OCI-LY3 (cell line): ENCODE measurements at regions not wholly inside any gene's neighbourhood (a gene's known extent, or its start where the extent isn't known, plus 50 kb on each side); places are given as distances from the start of the nearest gene placed in this dataset.

ENCODE experiments used
- CTCF ChIP-seq: fragments of 200-600, 300-600 bp; sonication (generic); IDR thresholded peaks from 2 replicates; pipeline ENCODE4 v1.5.1; 2014; ENCODE audit warnings: antibody characterized with exemption, low read length, low read depth
- EZH2phosphoT487 ChIP-seq: fragments of 200-600 bp; shearing (Covaris generic); IDR thresholded peaks from 2 replicates; pipeline ENCODE4 v1.6.1; 2018; ENCODE audit warnings: antibody characterized with exemption, mixed run types, low read depth

- no peak for TF ChIP-seq CTCF
- no peak for TF ChIP-seq EZH2phosphoT487
Observed at GRCh38 chr1:193525917-193526710, 339.7 kb upstream of the B3GALT2 start.
